ENCODE measurements at regions not wholly inside any gene's neighbourhood (a gene's known extent, or its start where the extent isn't known, plus 50 kb on each side); places are given as distances from the start of the nearest gene placed in this dataset.
A peak's percentile ranks its signal among the peaks of the same experiment; 100 is the strongest.

DNA sequence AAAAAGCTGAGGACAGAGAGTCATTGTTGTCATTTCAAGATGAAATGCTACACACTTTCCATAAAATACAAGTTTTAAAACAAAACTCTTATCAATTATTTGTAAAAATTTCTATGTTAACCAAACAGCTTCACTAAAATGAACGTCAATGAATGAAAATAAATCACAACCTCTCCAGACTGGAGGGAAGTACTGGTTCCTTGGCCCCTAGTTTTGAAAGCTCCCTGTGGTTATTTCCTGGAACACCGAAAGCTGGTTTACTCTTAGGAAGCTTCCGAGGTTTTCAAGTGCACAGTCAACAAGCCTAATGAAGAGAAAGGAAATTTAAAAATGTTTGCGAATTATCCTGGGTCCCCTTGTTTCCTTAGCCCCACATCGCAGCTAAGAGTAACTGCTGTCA lies 191.1 kb upstream of the TTC29 start:
- no peaks in the 10 kb centered on the region for H3K27me3 ChIP-seq
- intact Hi-C loops (cut with DNase I) = no loop called here
- no peak for TF ChIP-seq POLR2A (IDR thresholded peaks at IDR 0.05)
- TF ChIP-seq, protein P1, sequence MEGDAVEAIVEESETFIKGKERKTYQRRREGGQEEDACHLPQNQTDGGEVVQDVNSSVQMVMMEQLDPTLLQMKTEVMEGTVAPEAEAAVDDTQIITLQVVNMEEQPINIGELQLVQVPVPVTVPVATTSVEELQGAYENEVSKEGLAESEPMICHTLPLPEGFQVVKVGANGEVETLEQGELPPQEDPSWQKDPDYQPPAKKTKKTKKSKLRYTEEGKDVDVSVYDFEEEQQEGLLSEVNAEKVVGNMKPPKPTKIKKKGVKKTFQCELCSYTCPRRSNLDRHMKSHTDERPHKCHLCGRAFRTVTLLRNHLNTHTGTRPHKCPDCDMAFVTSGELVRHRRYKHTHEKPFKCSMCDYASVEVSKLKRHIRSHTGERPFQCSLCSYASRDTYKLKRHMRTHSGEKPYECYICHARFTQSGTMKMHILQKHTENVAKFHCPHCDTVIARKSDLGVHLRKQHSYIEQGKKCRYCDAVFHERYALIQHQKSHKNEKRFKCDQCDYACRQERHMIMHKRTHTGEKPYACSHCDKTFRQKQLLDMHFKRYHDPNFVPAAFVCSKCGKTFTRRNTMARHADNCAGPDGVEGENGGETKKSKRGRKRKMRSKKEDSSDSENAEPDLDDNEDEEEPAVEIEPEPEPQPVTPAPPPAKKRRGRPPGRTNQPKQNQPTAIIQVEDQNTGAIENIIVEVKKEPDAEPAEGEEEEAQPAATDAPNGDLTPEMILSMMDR (IDR thresholded peaks at IDR 0.05) = no peak
- H3K4me1 ChIP-seq = peaks cover 0 to 18% (median 0%) of the 10 kb centered on the region in 12 donors
- WGBS, 4 donors = 66 to 74% (median 68%) methylated on average over 5 of the region's 5 CpGs
- H3K4me3 ChIP-seq = no peak overlapping the region
- no peaks in the 10 kb centered on the region for H3K9me3 ChIP-seq
- no peaks in the 10 kb centered on the region for H3K36me3 ChIP-seq
- DNase-seq = no peak
- no peak for ATAC-seq
- H3K27ac ChIP-seq = peak overlapping the region in 8 of 12 donors; percentile 8 to 63 (median 49)

DNA sequence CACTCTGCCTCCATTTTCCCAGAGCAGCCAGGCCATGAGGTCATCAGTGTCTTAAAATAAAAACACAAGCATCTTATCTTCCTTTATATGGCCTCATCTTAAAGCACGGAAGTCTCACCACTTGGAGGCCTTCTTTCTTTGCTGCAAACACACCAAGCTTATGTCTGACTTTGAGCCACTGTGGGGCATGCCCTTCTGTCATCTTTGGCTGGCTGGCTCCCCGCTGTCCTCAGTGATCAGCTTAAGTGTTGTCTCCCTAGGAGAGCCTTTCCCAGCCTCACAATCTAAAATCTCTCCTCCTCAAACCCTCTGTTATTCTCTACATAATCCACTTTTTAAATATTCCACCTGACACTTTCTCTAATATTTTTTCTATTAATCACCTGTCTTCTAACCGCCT lies 191.6 kb upstream of the TTC29 start:
- ATAC-seq = no peak
- 73 to 81% (median 78%) methylated on average over 3 of the region's 3 CpGs for WGBS, 4 donors
- no peak for DNase-seq
- Histone ChIP-seq H3K36me3 (no peaks in the 10 kb centered on the region), H3K4me3 (no peak overlapping the region), H3K27ac (peak overlapping the region in 8 of 12 donors; percentile 8 to 63 (median 49)), H3K4me1 (peaks cover 0 to 18% (median 0%) of the 10 kb centered on the region in 12 donors), H3K27me3 (no peaks in the 10 kb centered on the region), H3K9me3 (no peaks in the 10 kb centered on the region)
- no peak for TF ChIP-seq POLR2A (IDR thresholded peaks at IDR 0.05)
- TF ChIP-seq, protein P1 (IDR thresholded peaks at IDR 0.05) = no peak
- intact Hi-C loops (cut with DNase I) = no loop called here

DNA sequence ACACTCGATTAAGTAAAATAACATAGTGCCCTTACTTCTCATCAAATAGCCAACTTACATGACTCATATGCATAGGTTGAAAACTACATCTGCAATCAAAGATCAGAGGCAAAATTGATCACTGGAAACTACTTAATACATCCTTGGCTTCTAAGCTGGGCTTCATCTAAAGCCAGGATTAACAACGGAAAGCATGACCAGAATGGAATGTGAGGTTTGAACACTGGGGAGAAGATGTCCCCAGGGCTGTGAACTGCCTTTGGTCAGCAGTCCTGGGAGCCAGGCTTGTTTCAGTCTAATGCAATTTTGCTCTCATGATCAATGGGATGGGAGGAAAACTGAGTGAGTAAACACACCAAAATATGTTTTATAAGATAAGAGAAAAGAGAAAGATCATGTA lies 192.5 kb upstream of the TTC29 start:
- Histone ChIP-seq H3K4me3 (no peak overlapping the region), H3K9me3 (no peaks in the 10 kb centered on the region), H3K36me3 (no peaks in the 10 kb centered on the region), H3K4me1 (peaks cover 0 to 18% (median 0%) of the 10 kb centered on the region in 12 donors), H3K27me3 (no peaks in the 10 kb centered on the region), H3K27ac (peak overlapping the region in 4 of 12 donors; percentile 2 to 63 (median 33))
- DNase-seq (peak in 1 of 5 donors; percentile 13), ATAC-seq (no peak)
- no peak for TF ChIP-seq POLR2A (IDR thresholded peaks at IDR 0.05)
- TF ChIP-seq, protein P1 (IDR thresholded peaks at IDR 0.05) = no peak
- intact Hi-C loops (cut with DNase I) = no loop called here
- WGBS, 4 donors = 60 to 74% (median 63%) methylated on average over 2 of the region's 2 CpGs

DNA sequence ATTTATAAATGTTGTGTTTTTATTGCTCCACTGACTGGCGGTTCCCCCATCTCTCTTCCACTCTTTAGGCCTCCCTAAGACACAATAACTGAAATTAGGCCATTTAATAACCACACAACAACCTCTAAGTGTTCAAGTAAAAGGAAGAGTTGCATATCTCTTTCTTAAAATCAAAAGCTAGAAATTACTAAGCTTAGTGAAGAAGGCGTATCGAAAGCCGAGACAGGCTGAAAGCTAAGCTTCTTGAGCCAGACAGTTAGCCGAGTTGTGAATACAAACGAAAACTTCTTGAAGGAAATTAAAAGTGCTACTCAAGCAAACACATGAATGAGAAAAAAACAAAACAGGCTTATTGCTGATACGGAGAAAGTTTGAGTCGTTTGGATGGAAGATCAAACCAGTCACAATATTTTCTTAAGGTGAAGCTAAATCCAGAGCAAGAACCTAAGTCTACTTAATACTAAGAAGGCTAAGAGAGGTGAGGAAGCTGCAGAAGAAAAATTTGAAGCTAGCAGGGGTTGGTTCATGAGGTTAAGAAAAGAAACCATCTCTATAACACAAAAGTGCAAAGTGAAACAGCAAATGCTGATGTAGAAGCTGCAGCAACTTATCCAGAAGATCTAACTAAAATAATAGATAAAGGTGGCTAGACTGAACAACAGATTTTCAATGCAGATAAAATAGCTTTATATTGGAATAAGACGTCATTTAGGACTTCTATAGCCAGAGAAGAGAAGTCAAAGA lies 194.0 kb upstream of the TTC29 start:
- ATAC-seq = no peak

More for the DNA sequence above, 194.0 kb upstream of the TTC29 start:
- no peaks in the 10 kb centered on the region for H3K36me3 ChIP-seq
- TF ChIP-seq, protein P1 (IDR thresholded peaks at IDR 0.05) = no peak
- TF ChIP-seq POLR2A (IDR thresholded peaks at IDR 0.05) = no peak
- no peak overlapping the region for H3K27ac ChIP-seq
- WGBS, 4 donors = 84 to 92% (median 89%) methylated on average over 9 of the region's 9 CpGs
- H3K4me1 ChIP-seq = peaks cover 0 to 18% (median 0%) of the 10 kb centered on the region in 12 donors
- DNase-seq = no peak
- H3K27me3 ChIP-seq = no peaks in the 10 kb centered on the region
- H3K9me3 ChIP-seq = no peaks in the 10 kb centered on the region
- H3K4me3 ChIP-seq = no peak overlapping the region
- intact Hi-C loops (cut with DNase I) = no loop called here
